Activated T-cell treated with anti-CD3 and anti-CD28 coated beads, Interleukin-2, amount 50 U/mL, for 72 hours (primary cell): ENCODE measurements at regions not wholly inside any gene's neighbourhood (a gene's known extent, or its start where the extent isn't known, plus 50 kb on each side); places are given as distances from the start of the nearest gene placed in this dataset.
"Not testable (repeated sequence)": the region's sequence is repeated elsewhere in the genome, so short reads cannot be mapped to it uniquely, and the experiment has no call there.

Source experiments
- ATAC-seq, 2 donors: fragments of 150-1000 bp; cut with Tn5 transposase; replicated peaks in 1 of 2; 2 replicates each; pipeline ENCODE4 v1.10.0; 2021; ENCODE audit warnings: moderate library complexity in 2 of 2, mild to moderate bottlenecking in 1 of 2
- DNase-seq, 2 donors: peaks; one replicate each; pipeline ENCODE4 v3.0.0; 2021 to 2022; ENCODE audit warnings: mixed read lengths in 1 of 2
- H3K27ac Mint-ChIP-seq: one replicate; pipeline ENCODE4 v1.8.0; 2022; ENCODE audit warnings: mild to moderate bottlenecking, moderate library complexity, mixed read lengths
- H3K27me3 Mint-ChIP-seq: one replicate; pipeline ENCODE4 v1.8.0; 2022; ENCODE audit warnings: low read depth, mixed read lengths
- H3K36me3 Mint-ChIP-seq, 2 donors: one replicate each; pipeline ENCODE4 v1.8.0; 2022; ENCODE audit warnings: mixed read lengths in 2 of 2, mild to moderate bottlenecking in 1 of 2; ENCODE audit not compliant: insufficient read depth in 2 of 2
- H3K4me1 Mint-ChIP-seq: one replicate; pipeline ENCODE4 v1.8.0; 2022; ENCODE audit warnings: low read depth, mixed read lengths
- H3K4me3 Mint-ChIP-seq, 2 donors: one replicate each; pipeline ENCODE4 v1.8.0; 2022; ENCODE audit warnings: mild to moderate bottlenecking in 2 of 2, mixed read lengths in 2 of 2, moderate library complexity in 2 of 2
- H3K9me3 Mint-ChIP-seq, 2 donors: one replicate each; pipeline ENCODE4 v1.8.0; 2022; ENCODE audit warnings: mixed read lengths in 2 of 2

DNA sequence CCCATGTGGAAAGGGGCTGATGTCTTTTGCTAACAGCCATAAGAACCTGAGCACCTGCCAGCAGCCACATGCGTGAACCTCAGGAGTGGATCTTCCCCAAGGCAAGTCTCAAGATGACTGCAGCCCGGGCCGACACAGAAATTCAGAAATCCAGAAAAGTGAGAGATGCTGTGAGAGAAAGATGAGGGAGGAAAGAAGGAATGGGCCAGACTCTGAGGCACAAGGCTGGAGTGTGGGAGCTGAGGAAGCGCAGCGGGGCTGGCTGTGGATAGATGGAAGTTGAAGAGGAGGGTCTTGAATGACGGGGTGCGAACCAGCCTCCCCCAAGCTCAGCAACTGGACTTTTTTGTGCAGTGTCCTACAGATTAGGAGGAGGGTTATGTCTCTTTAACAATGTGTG lies 337.8 kb downstream of the GADD45G start:
- Mint-ChIP-seq H3K27me3 (peaks cover 63% of the 10 kb centered on the region), H3K27ac (no peak overlapping the region), H3K9me3 (no peaks in the 10 kb centered on the region), H3K36me3 (peaks cover 0 to 3% of the 10 kb centered on the region in 2 donors), H3K4me3 (no peak overlapping the region), H3K4me1 (peaks cover 17% of the 10 kb centered on the region)
- ATAC-seq (no peak), DNase-seq (no peak)

DNA sequence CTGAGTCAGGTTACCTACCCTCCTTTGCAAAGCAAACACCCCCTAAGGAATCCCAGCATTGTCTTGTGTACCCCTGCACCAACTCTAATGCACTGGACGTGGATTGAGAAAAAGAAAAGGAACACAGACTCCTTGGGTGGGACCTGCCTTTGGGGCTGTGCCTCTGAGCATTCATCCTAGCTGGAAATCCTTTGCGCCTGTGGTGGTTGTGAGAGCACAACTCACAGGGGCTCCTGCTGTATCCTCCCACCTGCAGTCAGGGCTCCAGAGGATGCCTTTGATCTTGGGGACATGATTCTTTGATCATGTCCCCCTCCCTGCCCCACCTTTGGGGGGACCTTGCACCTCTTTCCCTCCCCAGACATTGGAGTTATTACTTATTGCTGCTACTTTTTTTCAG lies 338.5 kb downstream of the GADD45G start:
- Mint-ChIP-seq H3K9me3 (peaks cover 0 to 2% of the 10 kb centered on the region in 2 donors), H3K4me3 (no peak overlapping the region), H3K27me3 (peaks cover 62% of the 10 kb centered on the region), H3K4me1 (peaks cover 22% of the 10 kb centered on the region), H3K36me3 (peaks cover 0 to 3% of the 10 kb centered on the region in 2 donors), H3K27ac (no peak overlapping the region)
- no peak for ATAC-seq
- DNase-seq = no peak

DNA sequence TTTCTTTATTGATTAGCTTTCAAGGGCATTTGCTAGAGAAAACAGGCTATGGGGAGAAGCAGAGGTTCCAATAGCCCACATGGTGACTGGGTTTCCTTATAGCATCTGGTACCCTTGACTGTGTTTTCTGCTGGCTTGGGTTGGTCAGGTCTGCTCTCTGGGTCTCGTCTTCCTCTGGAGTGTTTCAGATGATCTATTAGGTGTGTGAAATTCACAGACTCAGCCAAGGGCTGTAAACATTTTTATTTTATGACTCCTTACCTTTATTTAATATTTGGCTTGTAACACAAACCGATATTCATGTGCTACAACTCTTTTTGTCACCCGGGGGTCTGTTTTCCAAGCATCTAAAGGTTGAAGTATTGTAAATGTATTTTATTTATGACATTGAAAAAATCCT lies 338.9 kb downstream of the GADD45G start:
- H3K27ac Mint-ChIP-seq = no peak overlapping the region
- H3K36me3 Mint-ChIP-seq = peaks cover 0 to 3% of the 10 kb centered on the region in 2 donors
- no peak for DNase-seq
- H3K4me3 Mint-ChIP-seq = no peak overlapping the region
- H3K4me1 Mint-ChIP-seq = peaks cover 20% of the 10 kb centered on the region
- peaks cover 59% of the 10 kb centered on the region for H3K27me3 Mint-ChIP-seq
- peaks cover 0 to 2% of the 10 kb centered on the region in 2 donors for H3K9me3 Mint-ChIP-seq
- no peak for ATAC-seq

DNA sequence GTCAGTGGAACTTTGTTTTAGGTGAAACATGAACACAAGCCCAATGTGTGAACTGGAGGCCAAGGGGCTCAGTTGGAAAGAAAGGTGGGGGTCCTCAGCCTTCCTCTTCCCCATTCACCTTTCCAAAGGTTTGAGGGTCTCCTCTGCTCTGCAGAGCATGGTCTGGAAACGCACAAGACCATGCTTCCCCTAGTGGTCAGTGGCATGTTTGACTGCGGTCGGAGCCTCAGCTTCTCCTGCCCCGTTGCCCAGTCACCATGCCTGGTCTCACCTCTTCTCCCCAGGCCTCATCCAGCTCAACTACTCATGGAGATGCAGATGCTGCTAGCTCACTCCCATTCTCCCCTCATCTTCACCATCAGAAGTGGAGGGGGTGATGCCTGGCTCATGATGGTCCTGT lies 340.3 kb downstream of the GADD45G start:
- no peak for ATAC-seq
- H3K9me3 Mint-ChIP-seq = peaks cover 0 to 4% of the 10 kb centered on the region in 2 donors
- no peak overlapping the region for H3K27ac Mint-ChIP-seq
- no peak for DNase-seq
- peaks cover 45% of the 10 kb centered on the region for H3K27me3 Mint-ChIP-seq
- peaks cover 0 to 3% of the 10 kb centered on the region in 2 donors for H3K36me3 Mint-ChIP-seq
- H3K4me3 Mint-ChIP-seq = no peak overlapping the region
- H3K4me1 Mint-ChIP-seq = peaks cover 16% of the 10 kb centered on the region

DNA sequence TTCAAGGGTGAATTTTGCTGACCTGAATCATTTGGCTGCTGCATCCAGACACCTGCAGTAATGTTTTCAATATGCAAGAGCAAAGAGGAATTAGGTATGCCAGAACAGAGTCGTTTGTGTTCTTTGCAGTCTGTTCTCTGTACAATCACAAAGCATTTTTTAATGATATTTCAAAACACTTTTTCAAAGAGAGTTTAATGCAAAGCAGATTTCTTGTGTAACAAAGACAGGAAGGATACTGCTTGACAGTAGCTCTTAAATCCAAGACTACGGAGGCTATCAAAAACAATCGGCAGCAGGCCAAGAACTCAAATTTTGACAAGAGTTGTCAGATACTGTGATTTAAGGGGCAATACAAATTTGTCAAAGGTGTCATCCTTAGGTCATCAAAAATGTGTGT lies 341.9 kb downstream of the GADD45G start:
- ATAC-seq (no peak), DNase-seq (no peak)
- H3K36me3 Mint-ChIP-seq = peaks cover 0 to 3% of the 10 kb centered on the region in 2 donors
- peaks cover 17% of the 10 kb centered on the region for H3K4me1 Mint-ChIP-seq
- H3K27ac Mint-ChIP-seq = no peak overlapping the region
- H3K27me3 Mint-ChIP-seq = peaks cover 45% of the 10 kb centered on the region
- H3K4me3 Mint-ChIP-seq = no peak overlapping the region
- peaks cover 0 to 4% of the 10 kb centered on the region in 2 donors for H3K9me3 Mint-ChIP-seq

DNA sequence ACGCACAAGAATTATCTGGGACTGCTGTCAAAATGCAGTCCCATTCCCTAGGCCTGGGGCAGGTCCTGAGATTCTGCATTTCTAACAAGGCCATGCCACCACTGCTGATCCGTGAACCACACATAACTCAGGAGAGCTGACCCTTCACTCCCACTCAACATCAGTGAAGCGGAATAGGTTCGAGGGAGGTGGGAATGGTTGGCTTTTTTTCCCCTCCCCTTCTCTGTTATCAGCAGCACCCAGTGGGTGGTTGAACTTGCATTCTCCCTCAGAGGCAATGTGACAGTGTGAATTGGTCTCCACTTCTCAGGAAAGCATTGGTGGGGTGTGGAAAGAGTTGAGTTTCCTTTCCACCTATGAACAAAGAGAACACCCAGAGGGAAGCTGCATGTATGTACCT lies 344.3 kb downstream of the GADD45G start:
- Mint-ChIP-seq H3K4me1 (peaks cover 28% of the 10 kb centered on the region), H3K36me3 (peaks cover 0 to 6% of the 10 kb centered on the region in 2 donors), H3K27ac (no peak overlapping the region), H3K9me3 (peaks cover 4 to 6% of the 10 kb centered on the region in 2 donors), H3K4me3 (no peak overlapping the region), H3K27me3 (peaks cover 26% of the 10 kb centered on the region)
- ATAC-seq = no peak
- DNase-seq = no peak

DNA sequence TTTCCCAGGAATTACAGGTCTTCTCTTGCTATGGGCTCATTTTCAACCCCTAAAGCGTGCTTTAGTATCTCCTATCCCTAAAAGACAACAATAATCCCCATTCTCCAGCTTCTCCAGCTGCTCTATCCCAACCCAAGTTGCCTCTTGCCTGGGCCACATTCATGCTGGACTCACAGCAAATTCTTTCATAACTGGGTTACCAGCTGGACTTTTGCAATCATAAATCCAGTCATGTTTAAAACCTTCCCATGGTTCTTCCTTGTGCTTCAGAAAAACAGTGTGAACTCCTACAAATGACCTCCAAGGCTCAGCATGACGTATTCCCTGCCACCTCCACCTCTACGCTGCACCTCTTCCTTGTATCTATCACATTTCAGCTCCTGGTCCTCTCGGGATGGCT lies 346.9 kb downstream of the GADD45G start:
- DNase-seq = no peak
- ATAC-seq = no peak
- H3K36me3 Mint-ChIP-seq = peaks cover 0 to 6% of the 10 kb centered on the region in 2 donors

DNA sequence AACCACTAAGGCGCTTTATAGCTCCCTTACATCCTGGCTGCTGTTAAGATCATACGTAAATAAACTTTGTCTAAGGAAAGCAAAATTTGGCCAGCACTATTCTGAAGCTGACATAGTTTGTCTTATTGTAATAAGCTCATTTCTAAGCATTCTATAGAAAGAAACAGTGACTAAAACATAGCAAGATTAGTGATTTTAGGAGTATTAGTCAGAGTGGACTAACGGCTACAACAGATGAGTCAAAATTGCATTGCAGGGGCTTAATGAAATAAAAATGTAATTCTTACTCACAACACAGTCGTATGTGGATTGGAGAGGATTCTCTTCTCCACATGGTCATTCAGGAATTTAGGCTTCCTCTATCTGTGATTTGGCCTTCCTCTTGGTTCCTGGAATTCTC lies 347.6 kb downstream of the GADD45G start:
- H3K9me3 Mint-ChIP-seq = peaks cover 4 to 6% of the 10 kb centered on the region in 2 donors
- H3K4me1 Mint-ChIP-seq = peaks cover 28% of the 10 kb centered on the region
- no peak for DNase-seq
- H3K4me3 Mint-ChIP-seq = peak overlapping the region; percentile 8 to 46
- no peak overlapping the region for H3K27ac Mint-ChIP-seq
- H3K36me3 Mint-ChIP-seq = peaks cover 0 to 3% of the 10 kb centered on the region in 2 donors
- peaks cover 15% of the 10 kb centered on the region for H3K27me3 Mint-ChIP-seq
- ATAC-seq = peak; percentile 73 to 77

More for the DNA sequence above, 346.9 kb downstream of the GADD45G start:
- peaks cover 28% of the 10 kb centered on the region for H3K4me1 Mint-ChIP-seq
- peaks cover 4 to 6% of the 10 kb centered on the region in 2 donors for H3K9me3 Mint-ChIP-seq
- no peak overlapping the region for H3K4me3 Mint-ChIP-seq
- peaks cover 15% of the 10 kb centered on the region for H3K27me3 Mint-ChIP-seq
- H3K27ac Mint-ChIP-seq = peak overlapping the region; percentile 10

DNA sequence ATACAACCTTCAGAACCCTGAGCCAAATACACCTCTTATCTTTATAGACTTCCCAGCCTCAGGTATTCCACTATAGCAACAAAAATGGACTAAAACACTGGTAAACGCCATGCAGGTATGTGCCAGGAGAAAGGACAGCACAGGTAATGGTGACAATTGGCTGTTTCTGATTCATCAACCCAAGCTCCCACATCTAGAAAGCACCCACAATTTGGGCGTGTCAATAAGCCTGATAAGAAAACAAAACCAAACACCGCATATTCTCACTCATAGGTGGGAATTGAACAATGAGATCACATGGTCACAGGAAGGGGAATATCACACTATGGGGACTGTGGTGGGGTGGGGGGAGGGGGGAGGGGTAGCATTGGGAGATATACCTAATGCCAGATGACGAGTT lies 348.5 kb downstream of the GADD45G start:
- H3K27ac Mint-ChIP-seq = peak overlapping the region; percentile 20
- H3K4me1 Mint-ChIP-seq = peaks cover 22% of the 10 kb centered on the region
- H3K36me3 Mint-ChIP-seq, H3K9me3 Mint-ChIP-seq, H3K27me3 Mint-ChIP-seq, DNase-seq: not testable (repeated sequence)
- ATAC-seq = peak; percentile 47 to 49
- peak overlapping the region in 1 of 2 donors; percentile 2 for H3K4me3 Mint-ChIP-seq

DNA sequence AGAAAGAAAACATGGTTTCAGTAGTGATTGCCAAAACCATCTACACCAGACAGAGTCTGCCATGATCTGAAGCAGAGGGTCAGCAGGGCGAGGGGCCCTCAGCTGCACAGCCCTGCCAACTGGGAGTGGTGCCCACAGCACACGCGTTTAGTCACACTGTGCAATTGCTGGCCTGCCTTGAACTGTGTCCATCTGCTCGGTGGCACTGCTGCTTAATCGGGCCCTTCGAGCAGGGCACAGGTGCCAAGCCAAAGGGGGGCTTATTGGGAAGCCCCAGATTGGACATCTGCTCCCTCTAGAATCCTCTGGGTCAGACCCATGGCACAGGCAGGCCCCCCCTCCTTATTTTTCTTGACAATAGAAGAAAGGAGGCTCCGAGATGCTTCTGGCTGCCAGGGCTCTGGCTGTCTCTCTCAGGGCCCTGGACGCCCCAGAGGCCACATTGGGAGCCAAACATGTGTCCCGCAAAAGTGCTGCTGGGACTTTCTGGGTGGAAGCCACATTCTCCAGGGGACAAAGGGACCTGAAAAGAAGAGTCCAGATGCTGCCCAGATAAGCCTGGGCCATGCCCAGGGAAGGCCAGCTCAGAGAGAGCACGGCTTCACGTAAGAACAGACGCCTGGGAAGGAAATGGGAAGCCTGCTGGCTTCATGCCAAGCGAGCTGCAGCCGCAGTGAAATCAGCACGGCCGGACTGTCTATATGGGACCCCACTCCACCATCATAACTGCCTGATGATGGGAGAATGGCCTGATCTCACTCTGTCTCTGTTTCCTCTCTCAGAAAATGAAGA lies 349.2 kb downstream of the GADD45G start:
- DNase-seq (no peak), ATAC-seq (no peak)
- Mint-ChIP-seq H3K4me1 (peaks cover 22% of the 10 kb centered on the region), H3K27me3 (peaks cover 9% of the 10 kb centered on the region), H3K36me3 (peaks cover 0 to 3% of the 10 kb centered on the region in 2 donors), H3K4me3 (no peak overlapping the region), H3K27ac (no peak overlapping the region), H3K9me3 (peaks cover 2 to 6% of the 10 kb centered on the region in 2 donors)

DNA sequence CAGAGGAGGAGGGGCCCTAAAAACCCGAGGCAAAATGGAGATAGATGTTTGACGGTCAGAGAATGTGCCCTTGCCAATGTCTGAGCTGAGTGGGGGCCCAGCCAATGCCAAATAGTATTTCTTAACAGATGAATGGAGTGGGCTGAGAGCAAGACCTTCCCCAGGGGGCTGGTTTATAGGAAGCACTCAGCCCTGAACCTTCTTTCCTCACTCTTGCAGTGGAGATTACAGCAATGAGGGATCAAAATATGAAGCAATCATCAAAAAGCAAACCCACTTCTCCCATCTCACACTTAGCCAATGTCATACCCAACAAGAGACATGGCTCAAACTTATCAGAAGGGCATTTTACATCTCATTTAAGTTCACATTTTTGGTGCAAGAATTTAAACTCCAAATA lies 350.3 kb downstream of the GADD45G start:
- ATAC-seq = no peak
- no peak for DNase-seq
- no peak overlapping the region for H3K4me3 Mint-ChIP-seq

DNA sequence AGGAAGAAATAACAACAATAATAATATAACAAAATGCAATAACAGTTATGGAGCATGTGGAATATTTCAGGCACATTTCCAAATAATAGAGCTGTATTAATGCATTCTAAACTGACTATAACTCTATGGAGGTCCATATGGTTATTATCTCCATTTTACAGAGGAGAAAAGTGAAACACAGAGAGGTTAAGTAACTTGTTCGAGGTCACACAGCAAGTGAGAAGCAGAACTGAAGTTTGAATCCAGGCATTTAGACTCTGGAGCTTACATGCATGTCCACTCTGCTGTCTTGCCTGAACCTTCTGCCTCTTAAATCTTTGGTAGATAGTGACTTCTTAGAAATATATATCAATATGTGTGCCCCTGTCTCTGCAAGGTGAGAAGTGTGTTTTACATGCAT lies 350.8 kb downstream of the GADD45G start:
- ATAC-seq = no peak
- H3K9me3 Mint-ChIP-seq = peaks cover 0 to 6% of the 10 kb centered on the region in 2 donors
- no peak overlapping the region for H3K27ac Mint-ChIP-seq
- H3K36me3 Mint-ChIP-seq = peaks cover 0 to 3% of the 10 kb centered on the region in 2 donors
- no peak for DNase-seq
- H3K27me3 Mint-ChIP-seq = peaks cover 9% of the 10 kb centered on the region
- H3K4me3 Mint-ChIP-seq = no peak overlapping the region
- peaks cover 22% of the 10 kb centered on the region for H3K4me1 Mint-ChIP-seq

More for the DNA sequence above, 350.3 kb downstream of the GADD45G start:
- no peak overlapping the region for H3K27ac Mint-ChIP-seq
- peaks cover 9% of the 10 kb centered on the region for H3K27me3 Mint-ChIP-seq
- peaks cover 22% of the 10 kb centered on the region for H3K4me1 Mint-ChIP-seq
- peaks cover 0 to 6% of the 10 kb centered on the region in 2 donors for H3K9me3 Mint-ChIP-seq
- H3K36me3 Mint-ChIP-seq = peaks cover 0 to 3% of the 10 kb centered on the region in 2 donors

DNA sequence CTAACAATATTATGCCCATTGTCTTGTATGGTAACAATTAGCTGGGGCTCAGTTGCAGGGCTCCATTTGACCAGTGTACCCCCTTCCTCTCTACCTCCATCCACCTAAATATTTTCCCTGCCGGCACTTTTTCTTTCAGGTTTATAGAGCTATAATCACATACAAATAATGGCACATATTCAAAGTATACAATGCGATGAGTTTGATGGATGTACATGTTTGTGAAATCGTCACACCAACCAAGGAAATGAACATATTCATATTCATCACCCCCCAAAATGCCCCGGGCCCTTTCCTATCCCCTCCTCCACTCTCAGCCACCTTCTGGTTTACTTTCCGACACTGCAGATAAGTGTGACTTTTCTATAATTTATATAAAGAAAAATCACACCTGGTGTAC lies 351.5 kb downstream of the GADD45G start:
- H3K4me3 Mint-ChIP-seq = no peak overlapping the region
- peaks cover 0 to 3% of the 10 kb centered on the region in 2 donors for H3K36me3 Mint-ChIP-seq
- ATAC-seq (no peak), DNase-seq (no peak)
- peaks cover 0 to 6% of the 10 kb centered on the region in 2 donors for H3K9me3 Mint-ChIP-seq
- peaks cover 25% of the 10 kb centered on the region for H3K4me1 Mint-ChIP-seq
- no peak overlapping the region for H3K27ac Mint-ChIP-seq
- H3K27me3 Mint-ChIP-seq = peaks cover 7% of the 10 kb centered on the region
